ENCODE measurements at regions not wholly inside any gene's neighbourhood (a gene's known extent, or its start where the extent isn't known, plus 50 kb on each side); places are given as distances from the start of the nearest gene placed in this dataset.
A peak's percentile ranks its signal among the peaks of the same experiment; 100 is the strongest.

- peak; percentile 62 for DNase-seq
Observed at GRCh38 chr1:223487887-223488259, 94.7 kb downstream of the CCDC185 start.

GRCh38 chr1:223489439-223489838 is 96.2 kb downstream of the CCDC185 start:
- no peak for DNase-seq

- DNase-seq = no peak
Observed at GRCh38 chr1:223490256-223490655, 97.0 kb downstream of the CCDC185 start.

Data from NCI-H345 (cell line).